ENCODE measurements at regions not wholly inside any gene's neighbourhood (a gene's known extent, or its start where the extent isn't known, plus 50 kb on each side); places are given as distances from the start of the nearest gene placed in this dataset.
"Not testable (repeated sequence)": the region's sequence is repeated elsewhere in the genome, so short reads cannot be mapped to it uniquely, and the experiment has no call there.

- DNase-seq, result no peak
These were observed 382.9 kb downstream of the OLFM4 start for GRCh38 chr13:53411463-53411862.

- DNase-seq, result no peak
These were observed 386.5 kb downstream of the OLFM4 start for GRCh38 chr13:53415135-53415534.

GRCh38 chr13:53417601-53418000 is 389.0 kb downstream of the OLFM4 start:
- DNase-seq, result no peak

- no peak for DNase-seq
These were observed 393.8 kb downstream of the OLFM4 start for GRCh38 chr13:53422415-53422814.

GRCh38 chr13:53436396-53436795 is 407.8 kb downstream of the OLFM4 start:
- no peak for DNase-seq

- no peak for DNase-seq
These were observed 411.0 kb downstream of the OLFM4 start for GRCh38 chr13:53439439-53440225.

DNA sequence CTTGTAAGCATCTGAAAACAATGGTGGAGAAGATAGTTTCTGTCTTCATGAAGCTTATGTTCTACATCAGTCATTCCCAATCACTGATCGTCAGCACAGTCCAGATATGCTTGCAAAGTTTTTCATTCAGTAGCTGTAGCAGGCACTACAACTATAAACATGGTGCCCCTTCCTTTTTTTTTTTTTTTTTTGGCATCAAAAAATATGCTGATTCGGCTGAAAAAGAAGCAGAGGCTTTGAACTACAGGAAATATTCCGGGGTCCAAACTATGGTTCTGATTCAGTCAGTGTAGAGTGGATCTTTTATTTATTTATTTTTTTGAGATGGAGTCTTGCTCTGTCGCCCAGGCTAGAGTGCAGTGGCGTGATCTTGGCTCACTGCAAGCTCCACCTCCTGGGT is 414.4 kb downstream of the OLFM4 start:
- no peak for DNase-seq

GRCh38 chr13:53445686-53446085 is 417.1 kb downstream of the OLFM4 start:
- no peak for DNase-seq

GRCh38 chr13:53447456-53447855 is 418.8 kb downstream of the OLFM4 start:
- DNase-seq, result no peak

DNA sequence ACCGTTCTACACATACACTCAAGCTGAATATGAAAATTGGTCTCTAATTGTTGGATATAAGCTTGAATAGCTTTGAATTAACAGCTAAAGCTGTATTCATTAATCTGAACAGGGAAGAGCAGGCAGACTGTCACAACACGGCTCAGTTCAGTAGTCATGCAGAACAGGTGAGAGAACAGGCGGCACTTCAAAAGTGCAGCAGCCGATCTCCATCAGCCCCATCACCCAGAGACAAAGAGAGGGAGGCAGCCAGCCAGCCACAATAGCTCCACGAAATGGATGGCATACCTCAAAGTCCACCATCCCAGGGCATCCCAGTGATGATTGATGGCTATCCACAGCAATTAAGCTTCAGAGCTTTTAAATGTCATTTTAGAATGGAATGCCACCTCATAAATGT is 419.2 kb downstream of the OLFM4 start:
- no peak for DNase-seq

GRCh38 chr13:53452263-53452808 is 423.7 kb downstream of the OLFM4 start:
- not testable (repeated sequence) for DNase-seq

DNA sequence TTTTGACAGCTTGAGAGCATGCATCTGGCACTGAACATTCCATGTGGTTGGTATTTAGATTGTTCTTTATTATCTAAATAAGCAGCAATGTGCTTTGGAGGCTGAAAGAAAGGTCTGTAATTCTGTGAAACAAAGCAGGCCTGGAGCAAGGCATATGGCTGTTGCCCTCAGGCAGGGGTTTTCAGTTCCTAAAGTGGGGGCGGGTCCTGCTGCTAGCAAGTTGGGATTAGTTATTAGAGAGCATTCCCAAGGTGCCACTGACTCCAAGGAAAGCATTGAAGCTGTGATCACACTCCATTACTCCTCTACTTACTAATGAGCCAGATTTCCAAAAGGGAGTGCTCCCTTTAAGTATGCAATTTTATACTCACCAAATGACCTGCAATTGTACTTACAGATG is 432.2 kb downstream of the OLFM4 start:
- no peak for DNase-seq

- no peak for DNase-seq
These were observed 434.5 kb downstream of the OLFM4 start for GRCh38 chr13:53463106-53463505.

DNA sequence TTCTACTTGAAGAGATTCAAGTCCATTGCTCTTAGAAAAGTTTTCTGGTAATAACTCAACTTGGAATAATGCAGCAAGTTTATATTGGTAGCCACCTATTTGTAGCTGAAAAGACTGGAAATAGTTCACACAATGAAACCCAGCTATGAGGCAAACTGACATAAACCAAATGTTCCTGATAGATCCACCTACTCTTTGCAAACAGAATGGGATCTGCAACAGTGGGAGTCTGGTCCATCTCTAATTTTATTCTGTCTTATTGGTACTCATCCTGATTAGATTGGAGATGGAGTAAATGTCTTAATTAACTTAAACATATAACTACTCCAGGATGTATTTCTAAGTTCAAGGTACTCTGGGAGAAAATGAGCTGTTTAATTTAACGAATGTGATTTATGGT is 438.0 kb downstream of the OLFM4 start:
- DNase-seq, result no peak

DNA sequence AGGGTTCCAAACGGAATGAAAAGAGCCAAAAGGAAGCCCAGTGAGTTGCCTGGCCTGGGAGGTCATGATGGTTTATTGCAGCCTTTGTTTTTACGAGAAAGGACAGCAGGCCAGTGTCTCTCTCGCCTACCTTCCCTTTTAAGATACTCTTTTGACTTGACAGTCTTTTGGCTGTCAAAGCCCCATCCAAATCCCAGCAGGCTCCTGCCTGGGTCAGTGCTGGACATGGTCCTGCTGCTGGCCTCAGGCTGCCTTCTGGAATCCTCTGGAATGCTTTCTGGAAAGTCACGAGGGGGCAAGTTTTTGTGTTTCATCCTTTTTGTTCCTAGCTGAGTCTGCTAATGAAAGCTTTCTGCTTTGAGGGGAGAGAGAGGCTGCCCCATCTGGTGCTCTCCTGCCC is 444.8 kb downstream of the OLFM4 start:
- no peak for DNase-seq

DNA sequence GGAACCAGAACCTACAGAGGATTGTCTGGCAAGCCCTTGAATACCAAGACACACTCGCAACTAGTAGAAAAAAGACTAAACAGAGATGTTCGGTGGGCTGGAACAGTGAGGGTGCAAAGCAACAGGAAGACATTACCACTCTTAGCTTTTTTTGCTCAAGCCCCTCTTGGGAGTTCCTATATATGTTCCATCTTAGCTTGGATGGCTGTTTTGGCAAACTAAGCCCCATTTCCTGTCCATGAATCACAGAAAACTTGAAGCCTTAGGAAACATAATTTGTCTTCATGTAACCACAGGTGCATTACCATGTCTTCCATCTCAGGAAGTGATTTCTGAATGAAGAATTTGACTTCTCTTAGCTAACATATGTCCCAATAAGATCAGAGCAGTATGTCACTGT is 446.3 kb downstream of the OLFM4 start:
- DNase-seq, result no peak

DNA sequence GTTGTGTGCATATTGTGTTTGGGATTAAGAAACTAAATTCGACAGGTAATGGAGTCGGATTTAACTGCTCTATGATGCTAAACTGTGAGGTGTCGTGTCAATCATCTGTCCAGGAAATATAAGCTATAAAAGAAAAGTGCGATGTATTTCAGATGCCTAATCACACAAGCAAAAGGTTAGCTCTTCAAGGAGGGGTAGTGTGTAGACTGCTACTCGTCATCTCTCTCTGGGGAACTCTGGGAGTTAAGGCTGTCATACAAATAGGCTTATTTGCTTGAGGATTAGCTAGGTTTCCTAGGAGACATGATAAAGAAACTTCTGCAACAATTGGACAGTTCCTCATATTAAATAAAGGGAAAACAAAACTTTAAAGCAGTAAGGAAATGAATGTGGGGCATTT is 462.1 kb downstream of the OLFM4 start:
- no peak for DNase-seq

DNA sequence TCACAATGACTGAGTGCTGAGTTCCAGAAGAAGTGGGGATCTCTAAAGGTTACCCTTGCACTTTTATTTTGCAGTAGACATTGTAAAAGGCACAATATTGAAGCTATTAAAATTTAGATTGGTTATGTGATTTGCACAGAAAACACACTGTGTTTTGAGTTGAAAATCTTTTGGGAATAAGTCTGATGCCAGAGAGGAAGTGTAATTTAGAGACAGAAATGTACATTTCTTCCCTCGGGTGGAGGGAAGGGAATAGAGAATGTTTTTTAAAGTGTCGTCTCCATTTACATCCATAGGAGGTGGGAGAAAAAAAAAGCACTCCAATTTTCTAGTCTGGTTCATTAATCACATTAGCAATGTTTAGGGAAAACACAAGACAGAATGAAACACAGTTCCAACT is 465.8 kb downstream of the OLFM4 start:
- DNase-seq, result no peak

GRCh38 chr13:53499576-53500133 is 471.0 kb downstream of the OLFM4 start:
- DNase-seq, result no peak

DNA sequence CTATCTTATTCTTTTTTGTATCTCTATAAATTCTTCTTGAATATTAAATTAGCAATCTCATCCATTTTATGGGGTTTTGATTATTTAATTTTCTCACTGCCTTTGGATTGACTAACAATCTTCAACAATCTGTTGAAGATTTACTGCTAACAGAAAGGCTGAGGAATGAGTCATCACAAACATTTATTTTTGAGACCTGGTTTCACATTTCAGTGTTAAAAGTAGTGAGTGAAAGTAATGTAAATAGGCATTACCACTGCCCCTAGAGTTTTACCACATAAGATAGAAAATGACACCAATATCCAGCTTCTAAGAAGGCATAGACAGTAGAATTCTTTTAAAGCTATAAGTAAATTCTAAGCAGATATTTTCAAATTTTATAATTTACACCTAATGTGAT is 472.8 kb downstream of the OLFM4 start:
- no peak for DNase-seq

DNA sequence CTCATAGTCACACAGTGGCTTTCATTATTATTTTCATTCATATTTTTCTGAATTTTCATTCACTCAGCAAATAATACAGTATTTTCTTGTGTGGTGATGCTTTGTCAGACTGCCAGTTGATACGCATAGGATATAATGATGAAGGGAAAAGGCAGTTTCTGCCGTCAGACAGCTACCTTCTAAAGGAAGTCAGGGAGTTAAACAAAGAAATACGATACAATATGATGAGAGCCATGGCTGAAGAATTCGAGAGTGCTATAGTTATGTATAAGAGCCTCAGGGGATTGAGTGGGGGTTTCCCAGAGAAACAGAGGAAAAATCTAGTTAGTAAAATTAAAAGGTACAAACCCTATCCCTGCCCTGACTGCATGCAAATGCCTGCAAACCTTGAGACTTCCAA is 479.1 kb downstream of the OLFM4 start:
- no peak for DNase-seq

GRCh38 chr13:53512635-53513034 is 484.0 kb downstream of the OLFM4 start:
- DNase-seq, result no peak

- no peak for DNase-seq
These were observed 484.6 kb downstream of the OLFM4 start for GRCh38 chr13:53513226-53513625.

GRCh38 chr13:53520132-53520531 is 491.5 kb downstream of the OLFM4 start:
- DNase-seq, result no peak

- DNase-seq, result no peak
These were observed 493.4 kb downstream of the OLFM4 start for GRCh38 chr13:53522034-53522433.

Measured in CD4-positive, alpha-beta T cell treated with Interleukin-4 for 1 hour (primary cell).